K562 (cell line): ENCODE measurements at regions not wholly inside any gene's neighbourhood (a gene's known extent, or its start where the extent isn't known, plus 50 kb on each side); places are given as distances from the start of the nearest gene placed in this dataset.

Experiments
- ATAC-seq: fragments of 200-7000 bp; cut with Tn5 transposase; 3 replicates; pipeline ENCODE4 v1.9.1; 2020; ENCODE audit warnings: moderate library complexity
- BruUV-seq: library from RNA; stranded (reverse); fragments of 400-500 nt; replicated peaks from 2 replicates; lab custom pipeline; 2021; lab: Mats Ljungman, UMichigan
- CTCF ChIA-PET: fragments of 300-600 bp; formaldehyde crosslinking; extraction: SDS; loops from one replicate; lab custom pipeline; 2021; ENCODE audit warnings: low intra/inter-chr PET ratio; lab: Yijun Ruan, JAX
- POLR2A ChIA-PET: fragments of 300-600, 350-650 bp; sonication (Branson Sonifier 250); formaldehyde crosslinking; extraction: SDS; loops from one replicate; lab custom pipeline; 2021; ENCODE audit warnings: antibody characterized with exemption, inconsistent platforms; lab: Yijun Ruan, JAX
- DNase-seq, 4 experiments: peaks; one replicate each; pipeline versions ENCODE4 v3.0.0 to v3.0.0-alpha.2; 2011 to 2018; ENCODE audit warnings: low spot score in 3 of 4, mixed read lengths in 3 of 4; ENCODE audit errors: extremely low read depth in 1 of 4
- FAIRE-seq: peaks from 2 replicates; lab custom pipeline; 2011; peaks lifted over from hg19 to GRCh38; lab: Jason Lieb, UNC
- H2AFZ ChIP-seq: 2 replicates; pipeline ENCODE4 v1.6.0; 2011; ENCODE audit warnings: low read depth, low read length, control low read depth, inconsistent platforms
- H3K27ac ChIP-seq: fragments of 200-600 bp; 3 replicates; pipeline ENCODE4 v1.8.0; 2011; ENCODE audit warnings: low read depth, mild to moderate bottlenecking, control low read depth, inconsistent platforms, low read length, moderate library complexity, mixed read lengths; ENCODE audit errors: extremely low read depth
- H3K27me3 ChIP-seq, 2 experiments: fragments of 300-600 bp in 1 of 2; 2 replicates in 1 of 2; 3 replicates in 1 of 2; pipeline versions ENCODE4 v1.6.0 to v1.8.0; 2011; ENCODE audit warnings: inconsistent platforms in 2 of 2, low read length in 2 of 2, mild to moderate bottlenecking in 1 of 2, mixed read lengths in 1 of 2, moderate library complexity in 1 of 2; ENCODE audit not compliant: control insufficient read depth in 2 of 2, insufficient read depth in 2 of 2
- H3K36me3 ChIP-seq: fragments of 300-600 bp; 3 replicates; pipeline ENCODE4 v1.8.0; 2011; ENCODE audit warnings: mild to moderate bottlenecking, low read length, inconsistent platforms; ENCODE audit not compliant: control insufficient read depth, insufficient read depth
- H3K4me1 ChIP-seq, 2 experiments: fragments of 200-600 bp in 1 of 2; replicated peaks in 1 of 2; 2 replicates in 1 of 2; 3 replicates in 1 of 2; pipeline versions ENCODE4 v1.5.1 to v1.8.0; 2011; ENCODE audit warnings: inconsistent platforms in 2 of 2, low read length in 2 of 2, mild to moderate bottlenecking in 1 of 2, mixed read lengths in 1 of 2, moderate library complexity in 1 of 2; ENCODE audit not compliant: control insufficient read depth in 2 of 2, insufficient read depth in 2 of 2
- H3K4me2 ChIP-seq: 2 replicates; pipeline ENCODE4 v1.6.1; 2011; ENCODE audit warnings: low read length, control low read depth, inconsistent platforms, mixed read lengths; ENCODE audit not compliant: insufficient read depth
- H3K4me3 ChIP-seq: fragments of 200-600 bp; sonication (generic), shearing (Covaris generic); 2 replicates; pipeline ENCODE4 v1.5.1; 2016; ENCODE audit warnings: control low read depth, inconsistent platforms
- H3K79me2 ChIP-seq: fragments of 200-600 bp; 3 replicates; pipeline ENCODE4 v1.8.0; 2011; ENCODE audit warnings: low read length, inconsistent platforms; ENCODE audit not compliant: control insufficient read depth, insufficient read depth
- H3K9ac ChIP-seq, 2 experiments: 2 replicates each; pipeline versions ENCODE4 v1.6.0 to v1.6.1; 2011; ENCODE audit warnings: low read depth in 2 of 2, low read length in 2 of 2, control low read depth in 1 of 2, inconsistent platforms in 1 of 2, mild to moderate bottlenecking in 1 of 2, mixed read lengths in 1 of 2; ENCODE audit not compliant: insufficient read depth in 1 of 2
- H3K9me1 ChIP-seq: one replicate; pipeline ENCODE4 v1.6.0; 2011; ENCODE audit warnings: inconsistent platforms, mild to moderate bottlenecking, low read length, moderate library complexity; ENCODE audit not compliant: control insufficient read depth, insufficient read depth
- H3K9me3 ChIP-seq: replicated peaks from 2 replicates; pipeline ENCODE4 v1.5.1; 2011; ENCODE audit warnings: low read depth, low read length, inconsistent platforms; ENCODE audit not compliant: control insufficient read depth, insufficient read depth
- H4K20me1 ChIP-seq: replicated peaks from 2 replicates; pipeline ENCODE4 v1.6.1; 2011; ENCODE audit warnings: low read length, inconsistent platforms, mixed read lengths; ENCODE audit not compliant: control insufficient read depth, insufficient read depth
- ARID3A ChIP-seq: IDR thresholded peaks from 2 replicates; pipeline ENCODE4 v1.6.1; 2012; ENCODE audit warnings: low read depth, low read length, improper control_type of control experiment, borderline replicate concordance
- BRF2 ChIP-seq: IDR thresholded peaks from 3 replicates; pipeline ENCODE4 v1.6.1; 2011; ENCODE audit warnings: borderline replicate concordance, mild to moderate bottlenecking; ENCODE audit not compliant: insufficient read length, insufficient read depth
- HCFC1 ChIP-seq: IDR thresholded peaks from 2 replicates; pipeline ENCODE4 v1.6.1; 2012; ENCODE audit warnings: low read depth, low read length, improper control_type of control experiment
- MIER1 ChIP-seq: fragments of 450-650 bp; IDR thresholded peaks from 2 replicates; pipeline ENCODE4 v1.6.1; 2016; ENCODE audit warnings: antibody characterized with exemption, mild to moderate bottlenecking, low read depth
- NR2C2 ChIP-seq, 2 experiments: fragments of 200-800 bp in 1 of 2; sonication (Bioruptor generic) in 1 of 2; sonication (generic) in 1 of 2; formaldehyde crosslinking in 1 of 2; IDR thresholded peaks; 2 replicates each; pipeline versions ENCODE4 v1.6.1 to v1.8.0; 2016 to 2022; ENCODE audit warnings: mild to moderate bottlenecking in 1 of 2, missing compliant biosample characterization in 1 of 2, missing genetic modification characterization in 1 of 2, missing genetic modification reagents in 1 of 2
- POLR2H ChIP-seq: IDR thresholded peaks from 2 replicates; pipeline ENCODE4 v1.6.1; 2016; ENCODE audit warnings: missing genetic modification characterization, low read depth, mild to moderate bottlenecking, control low read depth, missing compliant biosample characterization, moderate library complexity
- RAD51 ChIP-seq: fragments of 450-650 bp; IDR thresholded peaks from 2 replicates; pipeline ENCODE4 v1.7.1; 2016; ENCODE audit warnings: low read depth, mild to moderate bottlenecking, borderline replicate concordance
- THRB ChIP-seq: fragments of 450-650 bp; formaldehyde crosslinking; conservative IDR thresholded peaks from 2 replicates; pipeline ENCODE4 v1.4.0; 2022; ENCODE audit warnings: mild to moderate bottlenecking, missing genetic modification characterization
- ZNF146 ChIP-seq: IDR thresholded peaks from one replicate; pipeline ENCODE4 v1.6.1; 2018; ENCODE audit warnings: missing compliant biosample characterization; ENCODE audit not compliant: unreplicated experiment
- ZNF184 ChIP-seq: sonication (generic); formaldehyde crosslinking; IDR thresholded peaks from 2 replicates; pipeline ENCODE4 v1.5.0; 2020; ENCODE audit warnings: missing genetic modification reagents
- ZNF324 ChIP-seq: fragments of 250-450 bp; sonication (Bioruptor Pico); IDR thresholded peaks from 2 replicates; pipeline ENCODE4 v1.4.0; 2020; ENCODE audit warnings: mild to moderate bottlenecking
- ZNF589 ChIP-seq: fragments of 200-800 bp; sonication (Bioruptor generic); IDR thresholded peaks from 2 replicates; pipeline ENCODE4 v1.6.1; 2016; ENCODE audit warnings: low read depth, missing genetic modification characterization, missing compliant biosample characterization
- WGBS: fragments of 100-300 bp; shearing (Covaris generic); methylation state at CpG from one replicate; pipeline ENCODE4 v1.1.6; 2016; ENCODE audit warnings: low coverage, mixed read lengths; ENCODE audit not compliant: insufficient coverage; ENCODE audit errors: missing lambda C conversion rate; 5-methylcytosine and 5-hydroxymethylcytosine counted together
- in situ Hi-C: fragments of 300-500 bp; cut with MboI; formaldehyde crosslinking; loops from 4 replicates; pipeline ENCODE4 v1.15.0; 2018; ENCODE audit warnings: inconsistent platforms, mixed read lengths
- intact Hi-C: fragments of 100-400 bp; cut with micrococcal nuclease; formaldehyde crosslinking; loops from 2 replicates; pipeline ENCODE4 v1.14.2; 2022

GRCh38 chr4:29262986-29263385 is 1457.2 kb upstream of the PCDH7 start:
- no peaks in the 10 kb centered on the region for H3K27me3 ChIP-seq
- H3K9me1 ChIP-seq = no peaks in the 10 kb centered on the region
- ATAC-seq = no peak
- no peak overlapping the region for H2AFZ ChIP-seq
- H3K4me2 ChIP-seq = no peak overlapping the region
- H3K9ac ChIP-seq = no peak overlapping the region
- H3K36me3 ChIP-seq = no peaks in the 10 kb centered on the region
- no peaks in the 10 kb centered on the region for H3K4me1 ChIP-seq
- DNase-seq = no peak
- no peak overlapping the region for H3K4me3 ChIP-seq
- intact Hi-C loops = no loop called here
- FAIRE-seq = no peak
- no peaks in the 10 kb centered on the region for H3K9me3 ChIP-seq
- TF ChIP-seq NR2C2 (CRISPR knock-in tag; IDR thresholded peaks at IDR 0.05) (no peak), NR2C2 (tag; IDR thresholded peaks at IDR 0.05) (no peak), THRB (no peak), RAD51 (no peak), ZNF324 (CRISPR knock-in tag) (no peak), ZNF146 (CRISPR knock-in tag) (no peak), BRF2 (no peak), ARID3A (no peak), ZNF589 (CRISPR knock-in tag) (no peak), POLR2H (tag) (no peak), HCFC1 (no peak), ZNF184 (CRISPR knock-in tag) (no peak), MIER1 (no peak)
- H3K27ac ChIP-seq = no peak overlapping the region
- CTCF ChIA-PET = no interaction called here
- POLR2A ChIA-PET = no interaction called here
- 5% methylated on average over 2 of the region's 2 CpGs for WGBS
- no TSS peak for BruUV-seq
- in situ Hi-C loops = no loop called here
- no peaks in the 10 kb centered on the region for H3K79me2 ChIP-seq
- no peaks in the 10 kb centered on the region for H4K20me1 ChIP-seq
